GM23338 (cell line): ENCODE measurements at regions not wholly inside any gene's neighbourhood (a gene's known extent, or its start where the extent isn't known, plus 50 kb on each side); places are given as distances from the start of the nearest gene placed in this dataset.

Experiments
- ATAC-seq: fragments of 200-7000 bp; cut with Tn5 transposase; 3 replicates; pipeline ENCODE4 v1.9.1; 2020
- DNase-seq: peaks from one replicate; pipeline ENCODE4 v3.0.0-alpha.2; 2015; ENCODE audit warnings: low spot score
- H2AFZ ChIP-seq: fragments of 200-600 bp; sonication (generic); 2 replicates; pipeline ENCODE4 v1.8.0; 2016; ENCODE audit warnings: antibody characterized with exemption, mild to moderate bottlenecking, moderate library complexity
- H3F3A ChIP-seq: fragments of 200-600 bp; sonication (generic); replicated peaks from 2 replicates; pipeline ENCODE4 v1.8.0; 2017; ENCODE audit warnings: antibody characterized with exemption, mixed run types, low read depth
- H3K27ac ChIP-seq: fragments of 200-600 bp; sonication (generic); 2 replicates; pipeline ENCODE4 v1.6.1; 2016; ENCODE audit warnings: low read depth
- H3K27me3 ChIP-seq: fragments of 200-600 bp; sonication (generic); 2 replicates; pipeline ENCODE4 v1.8.0; 2016; ENCODE audit warnings: mild to moderate bottlenecking, mixed run types, moderate library complexity; ENCODE audit not compliant: insufficient read depth
- H3K36me3 ChIP-seq: fragments of 200-600 bp; sonication (generic); 2 replicates; pipeline ENCODE4 v1.8.0; 2016; ENCODE audit warnings: mild to moderate bottlenecking; ENCODE audit not compliant: insufficient read depth
- H3K4me1 ChIP-seq: fragments of 200-600 bp; sonication (generic); 2 replicates; pipeline ENCODE4 v1.8.0; 2016; ENCODE audit warnings: mild to moderate bottlenecking, moderate library complexity; ENCODE audit not compliant: insufficient read depth
- H3K4me2 ChIP-seq: fragments of 200-600 bp; sonication (generic); 2 replicates; pipeline ENCODE4 v1.7.1; 2017; ENCODE audit warnings: mixed run types
- H3K4me3 ChIP-seq: fragments of 200-600 bp; sonication (generic); 2 replicates; pipeline ENCODE4 v1.6.1; 2016; ENCODE audit warnings: mixed run types
- H3K79me2 ChIP-seq: fragments of 200-600 bp; sonication (generic); replicated peaks from 2 replicates; pipeline ENCODE4 v1.8.0; 2017; ENCODE audit warnings: mild to moderate bottlenecking; ENCODE audit not compliant: insufficient read depth
- H3K9me2 ChIP-seq: fragments of 200-600 bp; sonication (generic); 2 replicates; pipeline ENCODE4 v1.8.0; 2017; ENCODE audit not compliant: insufficient read depth
- H4K20me1 ChIP-seq: fragments of 200-600 bp; sonication (generic); replicated peaks from 2 replicates; pipeline ENCODE4 v1.8.0; 2017; ENCODE audit warnings: mild to moderate bottlenecking; ENCODE audit not compliant: insufficient read depth
- H3K27ac Mint-ChIP-seq: 2 replicates; pipeline ENCODE4 v1.8.0; 2020; ENCODE audit warnings: inconsistent platforms, mild to moderate bottlenecking, moderate library complexity, mixed read lengths
- H3K27me3 Mint-ChIP-seq: 3 replicates; pipeline ENCODE4 v1.8.0; 2022; ENCODE audit warnings: low read depth, mild to moderate bottlenecking, moderate library complexity, mixed read lengths, inconsistent platforms; ENCODE audit not compliant: insufficient read depth, poor library complexity
- H3K36me3 Mint-ChIP-seq: 3 replicates; pipeline ENCODE4 v1.8.0; 2021; ENCODE audit warnings: low read depth, mild to moderate bottlenecking, inconsistent platforms, moderate library complexity, mixed read lengths
- H3K4me1 Mint-ChIP-seq: 3 replicates; pipeline ENCODE4 v1.8.0; 2020; ENCODE audit warnings: mild to moderate bottlenecking, inconsistent platforms, mixed read lengths
- H3K4me3 Mint-ChIP-seq: 3 replicates; pipeline ENCODE4 v1.8.0; 2021; ENCODE audit warnings: moderate library complexity, mild to moderate bottlenecking, inconsistent platforms, mixed read lengths
- H3K9me3 Mint-ChIP-seq: 3 replicates; pipeline ENCODE4 v1.8.0; 2020; ENCODE audit warnings: moderate library complexity, mild to moderate bottlenecking, inconsistent platforms, mixed read lengths
- CREB1 ChIP-seq: fragments of 250-450 bp; sonication (Bioruptor Pico); IDR thresholded peaks from 2 replicates; pipeline ENCODE4 v1.5.0; 2020; ENCODE audit warnings: low read depth, mild to moderate bottlenecking, moderate library complexity
- EZH2 ChIP-seq: fragments of 200-600 bp; sonication (generic); IDR thresholded peaks from one replicate; pipeline ENCODE4 v1.8.0; 2017; ENCODE audit warnings: antibody characterized with exemption, mild to moderate bottlenecking, low read depth; ENCODE audit not compliant: unreplicated experiment
- EZH2phosphoT487 ChIP-seq: fragments of 200-600 bp; sonication (generic); IDR thresholded peaks from one replicate; pipeline ENCODE4 v1.8.1; 2018; ENCODE audit warnings: antibody characterized with exemption; ENCODE audit not compliant: unreplicated experiment
- JUNB ChIP-seq: IDR thresholded peaks from one replicate; pipeline ENCODE4 v1.6.1; 2016; ENCODE audit warnings: antibody characterized with exemption; ENCODE audit not compliant: unreplicated experiment
- NANOG ChIP-seq: IDR thresholded peaks from 2 replicates; pipeline ENCODE4 v1.6.1; 2016; ENCODE audit warnings: antibody characterized with exemption, borderline replicate concordance
- POLR2AphosphoS5 ChIP-seq: IDR thresholded peaks from 2 replicates; pipeline ENCODE4 v1.6.1; 2016; ENCODE audit warnings: antibody characterized with exemption, low read depth
- STAT1 ChIP-seq: IDR thresholded peaks from one replicate; pipeline ENCODE4 v1.6.1; 2016; ENCODE audit warnings: antibody characterized with exemption; ENCODE audit not compliant: unreplicated experiment
- ZNF114 ChIP-seq: fragments of 250-450 bp; sonication (Bioruptor Pico); IDR thresholded peaks from 2 replicates; pipeline ENCODE4 v1.5.0; 2020; ENCODE audit warnings: mild to moderate bottlenecking, moderate library complexity
- ZNF331 ChIP-seq: fragments of 250-450 bp; sonication (Bioruptor Pico); IDR thresholded peaks from 2 replicates; pipeline ENCODE4 v1.5.0; 2020; ENCODE audit warnings: low read depth, mild to moderate bottlenecking, moderate library complexity
- TF ChIP-seq, protein P1 (sequence below), 2 experiments: fragments of 200-600 bp in 1 of 2; sonication (generic) in 1 of 2; conservative IDR thresholded peaks; 2 replicates each; pipeline versions ENCODE4 v1.5.1 to v1.6.1; 2016 to 2017; ENCODE audit warnings: antibody characterized with exemption in 2 of 2, low read depth in 2 of 2, mild to moderate bottlenecking in 2 of 2, moderate library complexity in 1 of 2
- TF ChIP-seq, protein P2 (sequence below): IDR thresholded peaks from 2 replicates; pipeline ENCODE4 v1.6.1; 2016; ENCODE audit warnings: antibody characterized with exemption
- TF ChIP-seq, protein P3 (sequence below): IDR thresholded peaks from one replicate; pipeline ENCODE4 v1.6.1; 2018; ENCODE audit warnings: antibody characterized with exemption; ENCODE audit not compliant: unreplicated experiment
- TF ChIP-seq, protein P4 (sequence below): fragments of 250-450 bp; sonication (Bioruptor Pico); IDR thresholded peaks from 2 replicates; pipeline ENCODE4 v1.5.0; 2020; ENCODE audit warnings: mild to moderate bottlenecking, moderate library complexity

DNA sequence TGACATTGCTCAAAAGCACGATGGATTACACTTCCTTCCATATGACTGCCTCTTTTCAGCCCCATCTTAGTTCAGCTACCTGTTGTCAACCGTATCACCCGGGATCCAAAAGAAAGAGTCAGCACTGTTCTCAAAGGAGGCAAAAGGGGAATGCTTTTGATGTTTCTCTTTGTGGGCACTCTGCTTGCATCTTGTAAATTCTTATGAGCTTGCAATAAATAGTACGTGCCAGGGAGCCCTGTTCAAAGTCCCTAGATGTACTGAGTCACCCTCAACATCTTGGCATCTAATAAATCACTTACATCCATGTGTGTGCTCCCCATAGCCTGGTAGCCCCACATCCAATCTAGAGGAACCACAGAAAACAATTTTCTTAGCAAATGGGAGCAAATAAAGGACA lies 256.9 kb downstream of the SUCLG1 start:
- no peak overlapping the region for H3K4me3 Mint-ChIP-seq
- Histone ChIP-seq H3K36me3 (no peaks in the 10 kb centered on the region), H3F3A (no peaks in the 10 kb centered on the region), H3K27me3 (no peaks in the 10 kb centered on the region), H2AFZ (no peak overlapping the region), H3K79me2 (no peaks in the 10 kb centered on the region), H3K9me2 (no peaks in the 10 kb centered on the region; the same call in 1 of the 2 replicates), H3K4me3 (no peak overlapping the region), H4K20me1 (no peaks in the 10 kb centered on the region), H3K4me1 (peaks cover 17% of the 10 kb centered on the region), H3K27ac (no peak overlapping the region), H3K4me2 (no peak overlapping the region)
- TF ChIP-seq POLR2AphosphoS5 (no peak), ZNF114 (CRISPR knock-in tag) (no peak), CREB1 (no peak), STAT1 (no peak), EZH2phosphoT487 (no peak), EZH2 (no peak), ZNF331 (no peak), NANOG (no peak), JUNB (no peak)
- TF ChIP-seq, protein P1, sequence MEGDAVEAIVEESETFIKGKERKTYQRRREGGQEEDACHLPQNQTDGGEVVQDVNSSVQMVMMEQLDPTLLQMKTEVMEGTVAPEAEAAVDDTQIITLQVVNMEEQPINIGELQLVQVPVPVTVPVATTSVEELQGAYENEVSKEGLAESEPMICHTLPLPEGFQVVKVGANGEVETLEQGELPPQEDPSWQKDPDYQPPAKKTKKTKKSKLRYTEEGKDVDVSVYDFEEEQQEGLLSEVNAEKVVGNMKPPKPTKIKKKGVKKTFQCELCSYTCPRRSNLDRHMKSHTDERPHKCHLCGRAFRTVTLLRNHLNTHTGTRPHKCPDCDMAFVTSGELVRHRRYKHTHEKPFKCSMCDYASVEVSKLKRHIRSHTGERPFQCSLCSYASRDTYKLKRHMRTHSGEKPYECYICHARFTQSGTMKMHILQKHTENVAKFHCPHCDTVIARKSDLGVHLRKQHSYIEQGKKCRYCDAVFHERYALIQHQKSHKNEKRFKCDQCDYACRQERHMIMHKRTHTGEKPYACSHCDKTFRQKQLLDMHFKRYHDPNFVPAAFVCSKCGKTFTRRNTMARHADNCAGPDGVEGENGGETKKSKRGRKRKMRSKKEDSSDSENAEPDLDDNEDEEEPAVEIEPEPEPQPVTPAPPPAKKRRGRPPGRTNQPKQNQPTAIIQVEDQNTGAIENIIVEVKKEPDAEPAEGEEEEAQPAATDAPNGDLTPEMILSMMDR (conservative IDR thresholded peaks at IDR 0.05; ENCODE audit: low read depth in 2 of 2): no peak
- TF ChIP-seq, protein P2, sequence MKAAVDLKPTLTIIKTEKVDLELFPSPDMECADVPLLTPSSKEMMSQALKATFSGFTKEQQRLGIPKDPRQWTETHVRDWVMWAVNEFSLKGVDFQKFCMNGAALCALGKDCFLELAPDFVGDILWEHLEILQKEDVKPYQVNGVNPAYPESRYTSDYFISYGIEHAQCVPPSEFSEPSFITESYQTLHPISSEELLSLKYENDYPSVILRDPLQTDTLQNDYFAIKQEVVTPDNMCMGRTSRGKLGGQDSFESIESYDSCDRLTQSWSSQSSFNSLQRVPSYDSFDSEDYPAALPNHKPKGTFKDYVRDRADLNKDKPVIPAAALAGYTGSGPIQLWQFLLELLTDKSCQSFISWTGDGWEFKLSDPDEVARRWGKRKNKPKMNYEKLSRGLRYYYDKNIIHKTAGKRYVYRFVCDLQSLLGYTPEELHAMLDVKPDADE: no peak
- TF ChIP-seq, protein P3, sequence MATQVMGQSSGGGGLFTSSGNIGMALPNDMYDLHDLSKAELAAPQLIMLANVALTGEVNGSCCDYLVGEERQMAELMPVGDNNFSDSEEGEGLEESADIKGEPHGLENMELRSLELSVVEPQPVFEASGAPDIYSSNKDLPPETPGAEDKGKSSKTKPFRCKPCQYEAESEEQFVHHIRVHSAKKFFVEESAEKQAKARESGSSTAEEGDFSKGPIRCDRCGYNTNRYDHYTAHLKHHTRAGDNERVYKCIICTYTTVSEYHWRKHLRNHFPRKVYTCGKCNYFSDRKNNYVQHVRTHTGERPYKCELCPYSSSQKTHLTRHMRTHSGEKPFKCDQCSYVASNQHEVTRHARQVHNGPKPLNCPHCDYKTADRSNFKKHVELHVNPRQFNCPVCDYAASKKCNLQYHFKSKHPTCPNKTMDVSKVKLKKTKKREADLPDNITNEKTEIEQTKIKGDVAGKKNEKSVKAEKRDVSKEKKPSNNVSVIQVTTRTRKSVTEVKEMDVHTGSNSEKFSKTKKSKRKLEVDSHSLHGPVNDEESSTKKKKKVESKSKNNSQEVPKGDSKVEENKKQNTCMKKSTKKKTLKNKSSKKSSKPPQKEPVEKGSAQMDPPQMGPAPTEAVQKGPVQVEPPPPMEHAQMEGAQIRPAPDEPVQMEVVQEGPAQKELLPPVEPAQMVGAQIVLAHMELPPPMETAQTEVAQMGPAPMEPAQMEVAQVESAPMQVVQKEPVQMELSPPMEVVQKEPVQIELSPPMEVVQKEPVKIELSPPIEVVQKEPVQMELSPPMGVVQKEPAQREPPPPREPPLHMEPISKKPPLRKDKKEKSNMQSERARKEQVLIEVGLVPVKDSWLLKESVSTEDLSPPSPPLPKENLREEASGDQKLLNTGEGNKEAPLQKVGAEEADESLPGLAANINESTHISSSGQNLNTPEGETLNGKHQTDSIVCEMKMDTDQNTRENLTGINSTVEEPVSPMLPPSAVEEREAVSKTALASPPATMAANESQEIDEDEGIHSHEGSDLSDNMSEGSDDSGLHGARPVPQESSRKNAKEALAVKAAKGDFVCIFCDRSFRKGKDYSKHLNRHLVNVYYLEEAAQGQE: no peak
- TF ChIP-seq, protein P4, sequence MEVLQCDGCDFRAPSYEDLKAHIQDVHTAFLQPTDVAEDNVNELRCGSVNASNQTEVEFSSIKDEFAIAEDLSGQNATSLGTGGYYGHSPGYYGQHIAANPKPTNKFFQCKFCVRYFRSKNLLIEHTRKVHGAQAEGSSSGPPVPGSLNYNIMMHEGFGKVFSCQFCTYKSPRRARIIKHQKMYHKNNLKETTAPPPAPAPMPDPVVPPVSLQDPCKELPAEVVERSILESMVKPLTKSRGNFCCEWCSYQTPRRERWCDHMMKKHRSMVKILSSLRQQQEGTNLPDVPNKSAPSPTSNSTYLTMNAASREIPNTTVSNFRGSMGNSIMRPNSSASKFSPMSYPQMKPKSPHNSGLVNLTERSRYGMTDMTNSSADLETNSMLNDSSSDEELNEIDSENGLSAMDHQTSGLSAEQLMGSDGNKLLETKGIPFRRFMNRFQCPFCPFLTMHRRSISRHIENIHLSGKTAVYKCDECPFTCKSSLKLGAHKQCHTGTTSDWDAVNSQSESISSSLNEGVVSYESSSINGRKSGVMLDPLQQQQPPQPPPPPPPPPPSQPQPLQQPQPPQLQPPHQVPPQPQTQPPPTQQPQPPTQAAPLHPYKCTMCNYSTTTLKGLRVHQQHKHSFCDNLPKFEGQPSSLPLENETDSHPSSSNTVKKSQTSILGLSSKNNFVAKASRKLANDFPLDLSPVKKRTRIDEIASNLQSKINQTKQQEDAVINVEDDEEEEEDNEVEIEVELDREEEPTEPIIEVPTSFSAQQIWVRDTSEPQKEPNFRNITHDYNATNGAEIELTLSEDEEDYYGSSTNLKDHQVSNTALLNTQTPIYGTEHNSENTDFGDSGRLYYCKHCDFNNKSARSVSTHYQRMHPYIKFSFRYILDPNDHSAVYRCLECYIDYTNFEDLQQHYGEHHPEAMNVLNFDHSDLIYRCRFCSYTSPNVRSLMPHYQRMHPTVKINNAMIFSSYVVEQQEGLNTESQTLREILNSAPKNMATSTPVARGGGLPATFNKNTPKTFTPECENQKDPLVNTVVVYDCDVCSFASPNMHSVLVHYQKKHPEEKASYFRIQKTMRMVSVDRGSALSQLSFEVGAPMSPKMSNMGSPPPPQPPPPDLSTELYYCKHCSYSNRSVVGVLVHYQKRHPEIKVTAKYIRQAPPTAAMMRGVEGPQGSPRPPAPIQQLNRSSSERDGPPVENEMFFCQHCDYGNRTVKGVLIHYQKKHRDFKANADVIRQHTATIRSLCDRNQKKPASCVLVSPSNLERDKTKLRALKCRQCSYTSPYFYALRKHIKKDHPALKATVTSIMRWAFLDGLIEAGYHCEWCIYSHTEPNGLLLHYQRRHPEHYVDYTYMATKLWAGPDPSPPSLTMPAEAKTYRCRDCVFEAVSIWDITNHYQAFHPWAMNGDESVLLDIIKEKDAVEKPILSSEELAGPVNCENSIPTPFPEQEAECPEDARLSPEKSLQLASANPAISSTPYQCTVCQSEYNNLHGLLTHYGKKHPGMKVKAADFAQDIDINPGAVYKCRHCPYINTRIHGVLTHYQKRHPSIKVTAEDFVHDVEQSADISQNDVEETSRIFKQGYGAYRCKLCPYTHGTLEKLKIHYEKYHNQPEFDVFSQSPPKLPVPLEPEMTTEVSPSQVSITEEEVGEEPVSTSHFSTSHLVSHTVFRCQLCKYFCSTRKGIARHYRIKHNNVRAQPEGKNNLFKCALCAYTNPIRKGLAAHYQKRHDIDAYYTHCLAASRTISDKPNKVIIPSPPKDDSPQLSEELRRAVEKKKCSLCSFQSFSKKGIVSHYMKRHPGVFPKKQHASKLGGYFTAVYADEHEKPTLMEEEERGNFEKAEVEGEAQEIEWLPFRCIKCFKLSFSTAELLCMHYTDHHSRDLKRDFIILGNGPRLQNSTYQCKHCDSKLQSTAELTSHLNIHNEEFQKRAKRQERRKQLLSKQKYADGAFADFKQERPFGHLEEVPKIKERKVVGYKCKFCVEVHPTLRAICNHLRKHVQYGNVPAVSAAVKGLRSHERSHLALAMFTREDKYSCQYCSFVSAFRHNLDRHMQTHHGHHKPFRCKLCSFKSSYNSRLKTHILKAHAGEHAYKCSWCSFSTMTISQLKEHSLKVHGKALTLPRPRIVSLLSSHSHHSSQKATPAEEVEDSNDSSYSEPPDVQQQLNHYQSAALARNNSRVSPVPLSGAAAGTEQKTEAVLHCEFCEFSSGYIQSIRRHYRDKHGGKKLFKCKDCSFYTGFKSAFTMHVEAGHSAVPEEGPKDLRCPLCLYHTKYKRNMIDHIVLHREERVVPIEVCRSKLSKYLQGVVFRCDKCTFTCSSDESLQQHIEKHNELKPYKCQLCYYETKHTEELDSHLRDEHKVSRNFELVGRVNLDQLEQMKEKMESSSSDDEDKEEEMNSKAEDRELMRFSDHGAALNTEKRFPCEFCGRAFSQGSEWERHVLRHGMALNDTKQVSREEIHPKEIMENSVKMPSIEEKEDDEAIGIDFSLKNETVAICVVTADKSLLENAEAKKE (CRISPR knock-in tag): no peak
- ATAC-seq (no peak), DNase-seq (no peak)
- H3K27me3 Mint-ChIP-seq: peaks cover 2% of the 10 kb centered on the region
- peaks cover 4% of the 10 kb centered on the region for H3K4me1 Mint-ChIP-seq
- peaks cover 4% of the 10 kb centered on the region; the same call in 1 of the 3 replicates for H3K9me3 Mint-ChIP-seq
- no peak overlapping the region for H3K27ac Mint-ChIP-seq
- no peaks in the 10 kb centered on the region for H3K36me3 Mint-ChIP-seq
